ENCODE measurements at regions not wholly inside any gene's neighbourhood (a gene's known extent, or its start where the extent isn't known, plus 50 kb on each side); places are given as distances from the start of the nearest gene placed in this dataset.

- TF ChIP-seq CTCF (IDR thresholded peaks at IDR 0.05; ENCODE audit: low read depth, low read length) = no peak
- no peak for DNase-seq
- H3K27me3 ChIP-seq (ENCODE audit: insufficient read depth, low read depth, severe bottlenecking) = peaks cover 48% of the 10 kb centered on the region
- H3K9me3 ChIP-seq (ENCODE audit: severe bottlenecking) = no peaks in the 10 kb centered on the region
- no peak overlapping the region for H3K4me3 ChIP-seq (ENCODE audit: low read depth, low read length)
- H3K36me3 ChIP-seq = no peaks in the 10 kb centered on the region
- H3K27ac ChIP-seq = no peak overlapping the region
Measured at GRCh38 chr14:39621678-39622077, 189.4 kb upstream of the FBXO33 start.

DNA sequence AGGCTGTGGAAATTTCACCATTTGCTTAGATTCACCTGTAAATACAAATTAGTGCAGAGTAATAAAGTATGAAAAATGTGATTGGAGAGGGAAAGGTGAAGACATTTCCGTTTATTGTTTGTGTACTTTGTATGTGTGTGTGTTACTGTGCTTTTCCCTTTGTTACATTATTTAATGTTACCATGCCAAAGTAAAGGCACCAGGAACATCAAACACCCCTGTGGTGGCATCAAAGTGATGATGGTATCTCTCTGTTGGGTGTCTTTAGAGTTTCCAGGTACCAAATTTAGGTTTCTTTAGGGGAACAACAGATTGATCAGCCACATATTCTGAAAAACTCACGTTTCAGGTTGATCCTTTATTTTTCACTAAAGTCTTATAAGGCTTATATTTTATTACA is 189.0 kb upstream of the FBXO33 start:
- Histone ChIP-seq H3K9me3 (ENCODE audit: severe bottlenecking) (no peaks in the 10 kb centered on the region), H3K27ac (no peak overlapping the region), H3K4me3 (ENCODE audit: low read depth, low read length) (no peak overlapping the region), H3K36me3 (no peaks in the 10 kb centered on the region), H3K27me3 (ENCODE audit: insufficient read depth, low read depth, severe bottlenecking) (peaks cover 50% of the 10 kb centered on the region)
- no peak for TF ChIP-seq CTCF (IDR thresholded peaks at IDR 0.05; ENCODE audit: low read depth, low read length)
- DNase-seq = no peak

DNA sequence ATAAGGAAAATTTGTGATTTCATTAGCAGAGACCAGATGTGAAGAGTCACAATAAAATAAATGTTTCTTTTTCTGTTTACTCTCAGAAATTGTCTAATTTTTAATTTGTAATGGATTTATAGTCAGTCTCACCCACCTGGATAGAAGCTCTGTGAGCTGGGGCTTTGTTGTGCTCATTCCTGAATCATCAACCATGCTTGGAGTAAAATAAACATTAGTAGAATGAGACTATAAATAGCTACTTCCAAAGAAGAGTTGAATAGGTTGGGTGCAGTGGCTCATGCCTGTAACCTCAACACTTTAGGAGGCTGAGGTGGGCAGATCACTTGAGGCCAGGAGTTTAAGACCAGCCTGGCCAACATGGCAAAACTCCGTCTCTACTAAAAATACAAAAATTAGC is 185.3 kb upstream of the FBXO33 start:
- H3K4me3 ChIP-seq (ENCODE audit: low read depth, low read length) = no peak overlapping the region
- H3K9me3 ChIP-seq (ENCODE audit: severe bottlenecking) = no peaks in the 10 kb centered on the region
- H3K36me3 ChIP-seq = no peaks in the 10 kb centered on the region
- no peak overlapping the region for H3K27ac ChIP-seq
- no peak for DNase-seq
- H3K27me3 ChIP-seq (ENCODE audit: insufficient read depth, low read depth, severe bottlenecking) = peaks cover 51% of the 10 kb centered on the region
- no peak for TF ChIP-seq CTCF (IDR thresholded peaks at IDR 0.05; ENCODE audit: low read depth, low read length)

- H3K27me3 ChIP-seq (ENCODE audit: insufficient read depth, low read depth, severe bottlenecking) = peaks cover 55% of the 10 kb centered on the region
- H3K4me3 ChIP-seq (ENCODE audit: low read depth, low read length) = no peak overlapping the region
- no peak overlapping the region for H3K27ac ChIP-seq
- H3K36me3 ChIP-seq = no peaks in the 10 kb centered on the region
- no peaks in the 10 kb centered on the region for H3K9me3 ChIP-seq (ENCODE audit: severe bottlenecking)
- no peak for TF ChIP-seq CTCF (IDR thresholded peaks at IDR 0.05; ENCODE audit: low read depth, low read length)
- DNase-seq = no peak
Measured at GRCh38 chr14:39615352-39615751, 183.1 kb upstream of the FBXO33 start.

DNA sequence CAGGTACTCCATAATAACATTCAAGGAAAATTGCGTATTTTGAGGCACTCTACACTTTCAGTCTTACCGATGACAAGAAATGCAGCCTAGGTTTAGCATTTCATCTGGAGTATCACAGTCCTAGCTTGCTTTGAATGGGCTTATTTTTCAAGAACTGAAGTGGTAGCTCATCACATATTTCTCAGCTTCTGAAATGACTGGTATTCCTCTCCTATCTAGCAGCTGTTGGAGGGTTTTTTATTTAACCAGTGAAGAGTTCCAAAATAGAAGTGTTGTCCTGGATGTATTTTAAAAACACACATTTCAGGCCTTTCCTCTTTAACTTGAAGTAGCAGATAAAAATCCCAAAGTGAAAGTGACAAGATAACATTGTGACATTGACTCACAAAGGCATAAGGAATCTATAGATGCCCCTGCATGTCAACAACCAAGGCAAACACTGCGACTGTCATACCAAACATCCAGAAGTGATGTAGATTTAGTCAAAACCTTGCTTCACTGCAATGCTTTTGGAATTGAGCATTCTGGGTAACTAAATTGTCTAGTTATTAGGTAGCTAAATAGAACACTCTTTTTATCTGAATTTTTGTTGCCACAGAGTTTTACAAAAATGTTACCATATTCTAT is 182.2 kb upstream of the FBXO33 start:
- no peak overlapping the region for H3K4me3 ChIP-seq (ENCODE audit: low read depth, low read length)
- peaks cover 52% of the 10 kb centered on the region for H3K27me3 ChIP-seq (ENCODE audit: insufficient read depth, low read depth, severe bottlenecking)
- H3K9me3 ChIP-seq (ENCODE audit: severe bottlenecking) = no peaks in the 10 kb centered on the region
- no peak overlapping the region for H3K27ac ChIP-seq
- TF ChIP-seq CTCF (IDR thresholded peaks at IDR 0.05; ENCODE audit: low read depth, low read length) = no peak
- no peak for DNase-seq
- no peaks in the 10 kb centered on the region for H3K36me3 ChIP-seq

DNA sequence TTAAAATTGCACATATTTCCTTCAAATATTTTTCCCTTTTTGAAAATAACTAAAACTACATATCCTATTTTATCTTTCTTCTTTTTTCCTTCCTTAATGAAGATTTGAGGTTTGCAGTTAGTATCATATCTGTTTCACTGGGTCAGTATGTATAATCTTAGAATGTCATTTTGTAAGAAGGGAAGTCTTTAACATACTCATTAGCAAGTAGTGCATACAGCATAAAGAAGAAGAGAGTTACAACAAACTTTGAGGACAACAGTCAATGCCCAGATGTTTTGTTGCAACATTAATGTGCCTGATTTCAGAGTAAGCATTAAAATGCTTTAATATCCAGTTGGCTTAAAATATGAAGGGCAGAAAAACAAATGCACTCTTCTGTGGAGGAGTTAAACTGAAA is 176.9 kb upstream of the FBXO33 start:
- Histone ChIP-seq H3K9me3 (ENCODE audit: severe bottlenecking) (no peaks in the 10 kb centered on the region), H3K4me3 (ENCODE audit: low read depth, low read length) (no peak overlapping the region), H3K36me3 (no peaks in the 10 kb centered on the region), H3K27me3 (ENCODE audit: insufficient read depth, low read depth, severe bottlenecking) (peaks cover 20% of the 10 kb centered on the region), H3K27ac (no peak overlapping the region)
- no peak for DNase-seq
- TF ChIP-seq CTCF (IDR thresholded peaks at IDR 0.05; ENCODE audit: low read depth, low read length) = no peak

Data from WERI-Rb-1 (cell line).